ENCODE measurements at regions not wholly inside any gene's neighbourhood (a gene's known extent, or its start where the extent isn't known, plus 50 kb on each side); places are given as distances from the start of the nearest gene placed in this dataset.
A peak's percentile ranks its signal among the peaks of the same experiment; 100 is the strongest.

DNA sequence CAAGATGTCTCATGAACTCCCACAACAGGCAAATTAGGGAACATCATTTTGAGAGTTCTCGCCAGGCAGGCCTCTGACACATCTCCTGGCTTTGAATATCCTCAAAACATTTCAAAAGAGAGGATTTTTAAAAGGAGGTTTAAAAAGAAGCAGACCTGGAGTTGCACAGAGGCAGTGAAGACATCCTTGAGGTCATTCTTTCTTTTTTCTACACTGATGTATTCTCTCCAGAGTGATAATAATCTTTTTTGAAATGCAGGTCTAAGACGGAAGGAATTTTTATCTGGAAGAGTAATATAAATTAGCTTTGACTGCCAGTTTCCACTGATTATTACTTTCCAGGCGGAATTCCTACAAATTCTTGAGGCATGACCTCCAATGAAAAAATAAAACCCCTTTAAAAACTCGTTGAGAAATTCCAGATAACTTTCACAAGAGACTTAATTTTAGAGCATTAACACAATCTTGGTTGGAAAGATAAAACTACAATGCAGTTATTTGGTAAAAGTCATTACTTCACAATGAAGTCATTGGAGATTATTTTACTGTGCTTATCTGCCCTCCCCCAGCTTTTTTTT lies 125.0 kb downstream of the LYPLAL1 start:
- no peak overlapping the region for H3K27ac ChIP-seq (ENCODE audit: low read length)
- intact Hi-C loops (cut with micrococcal nuclease) = loop anchor here (5.0 kb wide), 1 partner anchor 514 kb away; no protein-coding TSS in a partner anchor

DNA sequence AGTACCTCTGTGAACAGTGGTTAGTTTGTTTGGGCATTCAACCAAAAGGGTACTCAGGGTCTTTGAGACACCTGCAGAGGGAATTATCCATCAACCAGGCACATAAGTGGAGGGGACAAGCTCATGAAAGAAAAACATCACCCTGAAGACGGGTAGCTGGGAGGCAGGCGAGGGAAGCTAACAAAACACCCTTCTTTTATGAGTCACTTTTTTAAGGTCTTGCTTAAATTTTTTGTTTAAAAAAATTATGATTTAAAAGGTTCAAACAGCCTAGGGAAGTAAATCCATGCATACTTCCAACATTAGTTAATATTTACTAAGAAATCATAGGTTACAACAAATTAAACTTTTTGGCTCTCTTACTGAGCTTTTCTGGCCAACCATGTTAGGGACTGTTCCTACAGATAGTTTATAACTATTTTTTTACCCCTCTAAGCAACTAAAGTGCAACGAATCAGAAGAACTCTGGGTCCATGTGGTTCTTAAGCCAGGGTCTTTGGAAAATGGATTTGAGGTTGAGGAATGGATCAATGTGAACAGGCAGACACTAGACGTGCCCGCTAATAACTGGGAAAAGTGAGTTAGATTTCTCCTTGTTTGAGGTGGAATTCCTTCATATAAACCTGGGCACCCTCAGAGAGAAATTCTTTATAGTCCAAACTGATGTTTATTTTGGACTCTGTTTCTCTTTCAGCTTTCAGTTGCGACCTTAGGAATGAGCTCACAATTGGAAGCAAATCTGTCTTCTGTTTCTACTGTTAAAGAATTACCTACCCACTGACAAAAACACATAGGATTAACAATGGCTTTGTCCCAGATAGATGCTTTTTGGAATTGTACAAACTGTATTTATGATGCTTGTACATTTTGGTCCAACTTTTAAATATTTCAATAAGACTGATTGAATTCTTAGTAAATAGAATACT lies 123.0 kb downstream of the LYPLAL1 start:
- peak; percentile 70 for ATAC-seq
- ChIA-PET POLR2A (ENCODE audit: unreplicated experiment) (no interaction called here), CTCF (interaction anchor here (0.6 to 0.7 kb wide), 4 partner anchors 10 to 815 kb away, joined by 3 to 6 read pairs (median 3); no protein-coding TSS in a partner anchor)
- Histone ChIP-seq H3K79me2 (ENCODE audit: low read length) (no peaks in the 10 kb centered on the region), H3K27ac (ENCODE audit: low read length) (peak overlapping the region; percentile 27), H3K4me3 (ENCODE audit: low read length) (no peak overlapping the region), H3K9me3 (ENCODE audit: low read length) (no peaks in the 10 kb centered on the region), H4K20me1 (ENCODE audit: low read length) (no peaks in the 10 kb centered on the region), H3K4me1 (ENCODE audit: insufficient read depth, low read length) (peaks cover 29% of the 10 kb centered on the region), H3F3A (ENCODE audit: low read length, unreplicated experiment) (no peaks in the 10 kb centered on the region), H3K36me3 (ENCODE audit: low read depth, low read length) (no peaks in the 10 kb centered on the region), H3K4me2 (ENCODE audit: low read length) (peak overlapping the region; percentile 26; the same call in 1 of the 2 replicates), H3K9ac (ENCODE audit: low read length) (no peak overlapping the region), H2AFZ (ENCODE audit: low read length) (peak overlapping the region; percentile 39), H3K27me3 (ENCODE audit: low read length) (no peaks in the 10 kb centered on the region), H3K9me2 (replicated peaks; ENCODE audit: low read length) (no peaks in the 10 kb centered on the region)
- DNase-seq = peak; percentile 55
- intact Hi-C loops (cut with micrococcal nuclease) = loop anchor here (1.0 to 5.0 kb wide), 3 partner anchors 17 to 516 kb away; no protein-coding TSS in a partner anchor
- TF ChIP-seq, protein P1, sequence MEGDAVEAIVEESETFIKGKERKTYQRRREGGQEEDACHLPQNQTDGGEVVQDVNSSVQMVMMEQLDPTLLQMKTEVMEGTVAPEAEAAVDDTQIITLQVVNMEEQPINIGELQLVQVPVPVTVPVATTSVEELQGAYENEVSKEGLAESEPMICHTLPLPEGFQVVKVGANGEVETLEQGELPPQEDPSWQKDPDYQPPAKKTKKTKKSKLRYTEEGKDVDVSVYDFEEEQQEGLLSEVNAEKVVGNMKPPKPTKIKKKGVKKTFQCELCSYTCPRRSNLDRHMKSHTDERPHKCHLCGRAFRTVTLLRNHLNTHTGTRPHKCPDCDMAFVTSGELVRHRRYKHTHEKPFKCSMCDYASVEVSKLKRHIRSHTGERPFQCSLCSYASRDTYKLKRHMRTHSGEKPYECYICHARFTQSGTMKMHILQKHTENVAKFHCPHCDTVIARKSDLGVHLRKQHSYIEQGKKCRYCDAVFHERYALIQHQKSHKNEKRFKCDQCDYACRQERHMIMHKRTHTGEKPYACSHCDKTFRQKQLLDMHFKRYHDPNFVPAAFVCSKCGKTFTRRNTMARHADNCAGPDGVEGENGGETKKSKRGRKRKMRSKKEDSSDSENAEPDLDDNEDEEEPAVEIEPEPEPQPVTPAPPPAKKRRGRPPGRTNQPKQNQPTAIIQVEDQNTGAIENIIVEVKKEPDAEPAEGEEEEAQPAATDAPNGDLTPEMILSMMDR (conservative IDR thresholded peaks at IDR 0.05; ENCODE audit: low read depth, low read length) = no peak
- BruUV-seq (replicated peaks) = no TSS peak

More for the DNA sequence above, 125.0 kb downstream of the LYPLAL1 start:
- TF ChIP-seq EZH2 (IDR thresholded peaks at IDR 0.05; ENCODE audit: low read length, unreplicated experiment) = no peak
- TF ChIP-seq EZH2phosphoT487 (IDR thresholded peaks at IDR 0.05; ENCODE audit: borderline replicate concordance, low read length) = no peak
- TF ChIP-seq, protein P1 (conservative IDR thresholded peaks at IDR 0.05; ENCODE audit: low read depth, low read length) = no peak
- Histone ChIP-seq H3K9me3 (ENCODE audit: low read length) (no peaks in the 10 kb centered on the region), H2AFZ (ENCODE audit: low read length) (no peak overlapping the region), H3K4me3 (ENCODE audit: low read length) (no peak overlapping the region), H3K36me3 (ENCODE audit: low read depth, low read length) (no peaks in the 10 kb centered on the region), H4K20me1 (ENCODE audit: low read length) (no peaks in the 10 kb centered on the region), H3F3A (ENCODE audit: low read length, unreplicated experiment) (no peaks in the 10 kb centered on the region), H3K79me2 (ENCODE audit: low read length) (no peaks in the 10 kb centered on the region), H3K4me1 (ENCODE audit: insufficient read depth, low read length) (peaks cover 33% of the 10 kb centered on the region), H3K9ac (ENCODE audit: low read length) (no peak overlapping the region), H3K9me2 (replicated peaks; ENCODE audit: low read length) (no peaks in the 10 kb centered on the region), H3K4me2 (ENCODE audit: low read length) (no peak overlapping the region), H3K27me3 (ENCODE audit: low read length) (no peaks in the 10 kb centered on the region)
- CTCF ChIA-PET = no interaction called here
- POLR2A ChIA-PET (ENCODE audit: unreplicated experiment) = no interaction called here
- no peak for DNase-seq
- no TSS peak for BruUV-seq (replicated peaks)
- no peak for ATAC-seq

DNA sequence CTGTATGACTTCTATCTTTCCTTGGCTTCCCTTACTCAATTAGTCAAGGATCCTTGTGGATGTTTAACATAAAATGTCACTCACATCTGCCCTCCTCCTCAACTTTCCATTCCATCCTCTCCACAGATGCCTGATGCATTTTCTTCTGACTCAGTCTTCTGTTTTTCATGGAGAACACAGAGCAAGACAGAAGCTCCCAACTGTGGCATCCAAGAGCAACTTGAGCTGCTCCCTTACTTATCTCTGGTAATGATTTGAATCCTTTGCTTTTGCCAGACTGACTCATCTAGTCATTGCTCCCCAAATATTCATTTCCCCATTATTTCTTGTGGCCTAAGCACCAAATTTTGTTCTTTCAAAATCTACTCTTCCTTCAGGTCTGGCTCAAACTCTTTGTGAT lies 120.6 kb downstream of the LYPLAL1 start:
- Histone ChIP-seq H2AFZ (ENCODE audit: low read length) (no peak overlapping the region), H3K27ac (ENCODE audit: low read length) (no peak overlapping the region), H3K79me2 (ENCODE audit: low read length) (no peaks in the 10 kb centered on the region), H3K9me2 (replicated peaks; ENCODE audit: low read length) (no peaks in the 10 kb centered on the region), H3K4me2 (ENCODE audit: low read length) (no peak overlapping the region), H4K20me1 (ENCODE audit: low read length) (no peaks in the 10 kb centered on the region), H3K4me1 (ENCODE audit: insufficient read depth, low read length) (peaks cover 25% of the 10 kb centered on the region), H3K27me3 (ENCODE audit: low read length) (no peaks in the 10 kb centered on the region), H3K9ac (ENCODE audit: low read length) (no peak overlapping the region), H3K9me3 (ENCODE audit: low read length) (no peaks in the 10 kb centered on the region), H3K36me3 (ENCODE audit: low read depth, low read length) (no peaks in the 10 kb centered on the region), H3F3A (ENCODE audit: low read length, unreplicated experiment) (no peaks in the 10 kb centered on the region), H3K4me3 (ENCODE audit: low read length) (no peak overlapping the region)
- ATAC-seq (no peak), DNase-seq (no peak)
- intact Hi-C loops (cut with micrococcal nuclease) = no loop called here
- POLR2A ChIA-PET (ENCODE audit: unreplicated experiment) = no interaction called here
- CTCF ChIA-PET = no interaction called here
- BruUV-seq (replicated peaks) = no TSS peak
- TF ChIP-seq EZH2 (IDR thresholded peaks at IDR 0.05; ENCODE audit: low read length, unreplicated experiment) = no peak
- no peak for TF ChIP-seq EZH2phosphoT487 (IDR thresholded peaks at IDR 0.05; ENCODE audit: borderline replicate concordance, low read length)
- TF ChIP-seq, protein P1 (conservative IDR thresholded peaks at IDR 0.05; ENCODE audit: low read depth, low read length) = no peak

Data from PC-3 (cell line).